WTC11 (cell line): ENCODE measurements at regions not wholly inside any gene's neighbourhood (a gene's known extent, or its start where the extent isn't known, plus 50 kb on each side); places are given as distances from the start of the nearest gene placed in this dataset.

Source experiments
- ATAC-seq: fragments of 200-7000 bp; cut with Tn5 transposase; 2 replicates; pipeline ENCODE4 v1.10.0; 2021; ENCODE audit warnings: mild to moderate bottlenecking, moderate library complexity
- CTCF ChIA-PET: fragments of 300-600 bp; sonication (Branson Sonifier 250); formaldehyde crosslinking; loops from one replicate; lab custom pipeline; 2021; ENCODE audit warnings: antibody characterized with exemption; lab: Charles Lee
- POLR2A ChIA-PET: fragments of 350-600 bp; sonication (Branson Sonifier 250); formaldehyde crosslinking; loops from one replicate; lab custom pipeline; 2021; ENCODE audit warnings: antibody characterized with exemption; lab: Charles Lee
- DNase-seq: peaks from one replicate; pipeline ENCODE4 v3.0.0; 2021; ENCODE audit warnings: low spot score
- H3K27ac Mint-ChIP-seq: 2 replicates; pipeline ENCODE4 v1.8.0; 2021; ENCODE audit warnings: mixed read lengths
- H3K27me3 Mint-ChIP-seq: 2 replicates; pipeline ENCODE4 v1.8.0; 2021; ENCODE audit warnings: low read depth, mild to moderate bottlenecking, moderate library complexity, mixed read lengths
- H3K36me3 Mint-ChIP-seq: 2 replicates; pipeline ENCODE4 v1.8.0; 2021; ENCODE audit warnings: mixed read lengths
- H3K4me1 Mint-ChIP-seq: 2 replicates; pipeline ENCODE4 v1.8.0; 2022; ENCODE audit warnings: mixed read lengths
- H3K4me3 Mint-ChIP-seq: 2 replicates; pipeline ENCODE4 v1.8.0; 2021; ENCODE audit warnings: mild to moderate bottlenecking, moderate library complexity, mixed read lengths
- H3K9me3 Mint-ChIP-seq: 2 replicates; pipeline ENCODE4 v1.8.0; 2021; ENCODE audit warnings: mixed read lengths
- AR ChIP-seq: fragments of 250-450 bp; sonication (Bioruptor Pico); IDR thresholded peaks from 2 replicates; pipeline ENCODE4 v1.9.0; 2021; ENCODE audit warnings: mild to moderate bottlenecking
- ELF4 ChIP-seq: sonication (generic); formaldehyde crosslinking; IDR thresholded peaks from 2 replicates; pipeline ENCODE4 v1.8.1; 2022; ENCODE audit warnings: low read depth, mild to moderate bottlenecking, moderate library complexity, missing genetic modification reagents
- HMGA2 ChIP-seq: fragments of 250-450 bp; sonication (Bioruptor Pico); IDR thresholded peaks from 2 replicates; pipeline ENCODE4 v1.4.0; 2021; ENCODE audit warnings: mild to moderate bottlenecking, moderate library complexity
- MYBL2 ChIP-seq: sonication (generic); formaldehyde crosslinking; IDR thresholded peaks from 2 replicates; pipeline ENCODE4 v1.8.1; 2023; ENCODE audit warnings: mild to moderate bottlenecking, moderate library complexity, missing genetic modification reagents
- NFE2L1 ChIP-seq: sonication (generic); formaldehyde crosslinking; IDR thresholded peaks from 2 replicates; pipeline ENCODE4 v1.8.1; 2023; ENCODE audit warnings: missing genetic modification reagents
- NFYB ChIP-seq: sonication (generic); formaldehyde crosslinking; conservative IDR thresholded peaks from 2 replicates; pipeline ENCODE4 v1.8.0; 2022; ENCODE audit warnings: low read depth, missing genetic modification reagents
- NR2C2 ChIP-seq: sonication (generic); formaldehyde crosslinking; IDR thresholded peaks from 2 replicates; pipeline ENCODE4 v1.8.0; 2022; ENCODE audit warnings: mild to moderate bottlenecking, missing genetic modification reagents
- OVOL2 ChIP-seq: fragments of 250-450 bp; sonication (Bioruptor Pico); IDR thresholded peaks from 2 replicates; pipeline ENCODE4 v1.9.0; 2021; ENCODE audit warnings: mild to moderate bottlenecking, borderline replicate concordance
- PRRX2 ChIP-seq: fragments of 250-450 bp; sonication (Bioruptor Pico); IDR thresholded peaks from 2 replicates; pipeline ENCODE4 v1.8.0; 2021; ENCODE audit warnings: mild to moderate bottlenecking
- RORB ChIP-seq: fragments of 250-450 bp; sonication (Bioruptor Pico); IDR thresholded peaks from 2 replicates; pipeline ENCODE4 v1.9.0; 2021; ENCODE audit warnings: mild to moderate bottlenecking
- SOX15 ChIP-seq: fragments of 250-450 bp; sonication (Bioruptor Pico); IDR thresholded peaks from 2 replicates; pipeline ENCODE4 v1.9.0; 2021; ENCODE audit warnings: mild to moderate bottlenecking
- TCF7 ChIP-seq: sonication (generic); formaldehyde crosslinking; IDR thresholded peaks from 2 replicates; pipeline ENCODE4 v1.8.0; 2022; ENCODE audit warnings: mild to moderate bottlenecking, low read depth, missing genetic modification reagents, moderate library complexity
- TEAD1 ChIP-seq: sonication (generic); formaldehyde crosslinking; IDR thresholded peaks from 2 replicates; pipeline ENCODE4 v1.8.0; 2022; ENCODE audit warnings: mild to moderate bottlenecking, missing genetic modification reagents
- TP53 ChIP-seq: sonication (generic); formaldehyde crosslinking; IDR thresholded peaks from 2 replicates; pipeline ENCODE4 v1.8.1; 2023; ENCODE audit warnings: mild to moderate bottlenecking, missing genetic modification reagents
- ZNF121 ChIP-seq: sonication (generic); formaldehyde crosslinking; IDR thresholded peaks from 2 replicates; pipeline ENCODE4 v1.8.0; 2023; ENCODE audit warnings: missing genetic modification reagents
- ZNF232 ChIP-seq: sonication (generic); formaldehyde crosslinking; IDR thresholded peaks from 2 replicates; pipeline ENCODE4 v1.8.0; 2022; ENCODE audit warnings: mild to moderate bottlenecking, missing genetic modification reagents
- ZNF396 ChIP-seq: fragments of 250-450 bp; sonication (Bioruptor Pico); IDR thresholded peaks from 2 replicates; pipeline ENCODE4 v1.8.0; 2021; ENCODE audit warnings: mild to moderate bottlenecking, moderate library complexity, borderline replicate concordance
- TF ChIP-seq, protein P1 (sequence below): sonication (generic); formaldehyde crosslinking; IDR thresholded peaks from 2 replicates; pipeline ENCODE4 v1.8.0; 2023; ENCODE audit warnings: missing genetic modification reagents
- TF ChIP-seq, protein P2 (sequence below): sonication (generic); formaldehyde crosslinking; IDR thresholded peaks from 2 replicates; pipeline ENCODE4 v1.8.1; 2023; ENCODE audit warnings: mild to moderate bottlenecking, moderate library complexity, missing genetic modification reagents
- TF ChIP-seq, protein P3 (sequence below): fragments of 250-450 bp; sonication (Bioruptor Pico); IDR thresholded peaks from 2 replicates; pipeline ENCODE4 v1.9.0; 2021; ENCODE audit warnings: moderate library complexity, mild to moderate bottlenecking, inconsistent platforms, borderline replicate concordance
- TF ChIP-seq, protein P4 (sequence below): fragments of 250-450 bp; sonication (Bioruptor Pico); IDR thresholded peaks from 2 replicates; pipeline ENCODE4 v2.1.2; 2022; ENCODE audit warnings: mild to moderate bottlenecking, moderate library complexity
- TF ChIP-seq, protein P5 (sequence below): sonication (generic); formaldehyde crosslinking; IDR thresholded peaks from 2 replicates; pipeline ENCODE4 v1.8.1; 2023; ENCODE audit warnings: mild to moderate bottlenecking, missing genetic modification reagents, moderate library complexity
- TF ChIP-seq, protein P6 (sequence below): fragments of 200-600 bp; IDR thresholded peaks from 2 replicates; pipeline ENCODE4 v1.8.0; 2022; ENCODE audit warnings: antibody characterized with exemption

- Mint-ChIP-seq H3K27me3 (no peaks in the 10 kb centered on the region; the same call in 1 of the 2 replicates), H3K4me3 (no peak overlapping the region), H3K27ac (no peak overlapping the region), H3K9me3 (no peaks in the 10 kb centered on the region), H3K4me1 (peaks cover 12% of the 10 kb centered on the region; the same call in 1 of the 2 replicates), H3K36me3 (no peaks in the 10 kb centered on the region)
- TF ChIP-seq ZNF396 (CRISPR knock-in tag) (no peak), TEAD1 (CRISPR knock-in tag) (no peak), SOX15 (CRISPR knock-in tag) (no peak), HMGA2 (CRISPR knock-in tag) (no peak), OVOL2 (no peak), AR (no peak), NR2C2 (CRISPR knock-in tag) (no peak), PRRX2 (CRISPR knock-in tag) (no peak)
- DNase-seq (no peak), ATAC-seq (no peak)
- ChIA-PET POLR2A (interaction anchor here (0.7 kb wide), 1 partner anchor 189 kb away, joined by 4 read pairs; no protein-coding TSS in a partner anchor), CTCF (no interaction called here)
These were observed 226.1 kb downstream of the PCDH7 start for GRCh38 chr4:30946288-30946687.

- Mint-ChIP-seq H3K27ac (no peak overlapping the region), H3K27me3 (no peaks in the 10 kb centered on the region; the same call in 1 of the 2 replicates), H3K4me1 (peaks cover 13% of the 10 kb centered on the region; the same call in 1 of the 2 replicates), H3K9me3 (no peaks in the 10 kb centered on the region), H3K4me3 (no peak overlapping the region), H3K36me3 (no peaks in the 10 kb centered on the region)
- POLR2A ChIA-PET, result interaction anchor here (0.6 kb wide), 1 partner anchor 225 kb away, joined by 4 read pairs; no protein-coding TSS in a partner anchor
- ATAC-seq (no peak), DNase-seq (no peak)
- CTCF ChIA-PET, result interaction anchor here (0.6 kb wide), 1 partner anchor 37 kb away, joined by 3 read pairs; no protein-coding TSS in a partner anchor
- TF ChIP-seq, protein P1, sequence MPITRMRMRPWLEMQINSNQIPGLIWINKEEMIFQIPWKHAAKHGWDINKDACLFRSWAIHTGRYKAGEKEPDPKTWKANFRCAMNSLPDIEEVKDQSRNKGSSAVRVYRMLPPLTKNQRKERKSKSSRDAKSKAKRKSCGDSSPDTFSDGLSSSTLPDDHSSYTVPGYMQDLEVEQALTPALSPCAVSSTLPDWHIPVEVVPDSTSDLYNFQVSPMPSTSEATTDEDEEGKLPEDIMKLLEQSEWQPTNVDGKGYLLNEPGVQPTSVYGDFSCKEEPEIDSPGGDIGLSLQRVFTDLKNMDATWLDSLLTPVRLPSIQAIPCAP (CRISPR knock-in tag), result no peak
- TF ChIP-seq, protein P2, sequence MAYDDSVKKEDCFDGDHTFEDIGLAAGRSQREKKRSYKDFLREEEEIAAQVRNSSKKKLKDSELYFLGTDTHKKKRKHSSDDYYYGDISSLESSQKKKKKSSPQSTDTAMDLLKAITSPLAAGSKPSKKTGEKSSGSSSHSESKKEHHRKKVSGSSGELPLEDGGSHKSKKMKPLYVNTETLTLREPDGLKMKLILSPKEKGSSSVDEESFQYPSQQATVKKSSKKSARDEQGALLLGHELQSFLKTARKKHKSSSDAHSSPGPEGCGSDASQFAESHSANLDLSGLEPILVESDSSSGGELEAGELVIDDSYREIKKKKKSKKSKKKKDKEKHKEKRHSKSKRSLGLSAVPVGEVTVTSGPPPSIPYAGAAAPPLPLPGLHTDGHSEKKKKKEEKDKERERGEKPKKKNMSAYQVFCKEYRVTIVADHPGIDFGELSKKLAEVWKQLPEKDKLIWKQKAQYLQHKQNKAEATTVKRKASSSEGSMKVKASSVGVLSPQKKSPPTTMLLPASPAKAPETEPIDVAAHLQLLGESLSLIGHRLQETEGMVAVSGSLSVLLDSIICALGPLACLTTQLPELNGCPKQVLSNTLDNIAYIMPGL (CRISPR knock-in tag), result no peak
- no peak for TF ChIP-seq TCF7 (CRISPR knock-in tag)
- no peak for TF ChIP-seq ELF4 (CRISPR knock-in tag)
- TF ChIP-seq, protein P3, sequence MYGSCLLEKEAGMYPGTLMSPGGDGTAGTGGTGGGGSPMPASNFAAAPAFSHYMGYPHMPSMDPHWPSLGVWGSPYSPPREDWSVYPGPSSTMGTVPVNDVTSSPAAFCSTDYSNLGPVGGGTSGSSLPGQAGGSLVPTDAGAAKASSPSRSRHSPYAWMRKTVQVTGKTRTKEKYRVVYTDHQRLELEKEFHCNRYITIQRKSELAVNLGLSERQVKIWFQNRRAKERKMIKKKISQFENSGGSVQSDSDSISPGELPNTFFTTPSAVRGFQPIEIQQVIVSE, result no peak
These were observed 228.5 kb downstream of the PCDH7 start for GRCh38 chr4:30948653-30949052.

- Mint-ChIP-seq H3K4me3 (no peak overlapping the region), H3K9me3 (no peaks in the 10 kb centered on the region), H3K27ac (no peak overlapping the region), H3K27me3 (no peaks in the 10 kb centered on the region; the same call in 1 of the 2 replicates), H3K4me1 (peaks cover 11% of the 10 kb centered on the region; the same call in 1 of the 2 replicates), H3K36me3 (no peaks in the 10 kb centered on the region)
- DNase-seq (no peak), ATAC-seq (no peak)
- ChIA-PET POLR2A (no interaction called here), CTCF (no interaction called here)
- TF ChIP-seq ZNF232, result no peak
- TF ChIP-seq NFYB (CRISPR knock-in tag), result no peak
- TF ChIP-seq, protein P4, sequence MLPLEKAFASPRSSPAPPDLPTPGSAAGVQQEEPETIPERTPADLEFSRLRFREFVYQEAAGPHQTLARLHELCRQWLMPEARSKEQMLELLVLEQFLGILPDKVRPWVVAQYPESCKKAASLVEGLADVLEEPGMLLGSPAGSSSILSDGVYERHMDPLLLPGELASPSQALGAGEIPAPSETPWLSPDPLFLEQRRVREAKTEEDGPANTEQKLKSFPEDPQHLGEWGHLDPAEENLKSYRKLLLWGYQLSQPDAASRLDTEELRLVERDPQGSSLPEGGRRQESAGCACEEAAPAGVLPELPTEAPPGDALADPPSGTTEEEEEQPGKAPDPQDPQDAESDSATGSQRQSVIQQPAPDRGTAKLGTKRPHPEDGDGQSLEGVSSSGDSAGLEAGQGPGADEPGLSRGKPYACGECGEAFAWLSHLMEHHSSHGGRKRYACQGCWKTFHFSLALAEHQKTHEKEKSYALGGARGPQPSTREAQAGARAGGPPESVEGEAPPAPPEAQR (CRISPR knock-in tag), result no peak
- TF ChIP-seq TP53, result no peak
- no peak for TF ChIP-seq RORB
- TF ChIP-seq NFE2L1 (CRISPR knock-in tag), result no peak
- TF ChIP-seq, protein P5, sequence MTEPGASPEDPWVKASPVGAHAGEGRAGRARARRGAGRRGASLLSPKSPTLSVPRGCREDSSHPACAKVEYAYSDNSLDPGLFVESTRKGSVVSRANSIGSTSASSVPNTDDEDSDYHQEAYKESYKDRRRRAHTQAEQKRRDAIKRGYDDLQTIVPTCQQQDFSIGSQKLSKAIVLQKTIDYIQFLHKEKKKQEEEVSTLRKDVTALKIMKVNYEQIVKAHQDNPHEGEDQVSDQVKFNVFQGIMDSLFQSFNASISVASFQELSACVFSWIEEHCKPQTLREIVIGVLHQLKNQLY, result no peak
- no peak for TF ChIP-seq ZNF121 (CRISPR knock-in tag)
- no peak for TF ChIP-seq MYBL2 (CRISPR knock-in tag)
- TF ChIP-seq, protein P6, sequence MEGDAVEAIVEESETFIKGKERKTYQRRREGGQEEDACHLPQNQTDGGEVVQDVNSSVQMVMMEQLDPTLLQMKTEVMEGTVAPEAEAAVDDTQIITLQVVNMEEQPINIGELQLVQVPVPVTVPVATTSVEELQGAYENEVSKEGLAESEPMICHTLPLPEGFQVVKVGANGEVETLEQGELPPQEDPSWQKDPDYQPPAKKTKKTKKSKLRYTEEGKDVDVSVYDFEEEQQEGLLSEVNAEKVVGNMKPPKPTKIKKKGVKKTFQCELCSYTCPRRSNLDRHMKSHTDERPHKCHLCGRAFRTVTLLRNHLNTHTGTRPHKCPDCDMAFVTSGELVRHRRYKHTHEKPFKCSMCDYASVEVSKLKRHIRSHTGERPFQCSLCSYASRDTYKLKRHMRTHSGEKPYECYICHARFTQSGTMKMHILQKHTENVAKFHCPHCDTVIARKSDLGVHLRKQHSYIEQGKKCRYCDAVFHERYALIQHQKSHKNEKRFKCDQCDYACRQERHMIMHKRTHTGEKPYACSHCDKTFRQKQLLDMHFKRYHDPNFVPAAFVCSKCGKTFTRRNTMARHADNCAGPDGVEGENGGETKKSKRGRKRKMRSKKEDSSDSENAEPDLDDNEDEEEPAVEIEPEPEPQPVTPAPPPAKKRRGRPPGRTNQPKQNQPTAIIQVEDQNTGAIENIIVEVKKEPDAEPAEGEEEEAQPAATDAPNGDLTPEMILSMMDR, result no peak
These were observed 230.6 kb downstream of the PCDH7 start for GRCh38 chr4:30950737-30951136.
